Liver (tissue), 8 donors: ENCODE measurements at regions not wholly inside any gene's neighbourhood (a gene's known extent, or its start where the extent isn't known, plus 50 kb on each side); places are given as distances from the start of the nearest gene placed in this dataset.

Experiments used
- DNase-seq: peaks from one replicate; pipeline ENCODE4 v3.0.0-alpha.2; 2017; ENCODE audit warnings: low spot score
- H3K27ac ChIP-seq, 2 donors: one replicate each; pipeline ENCODE4 v1.7.0; 2013; ENCODE audit warnings: inconsistent platforms in 2 of 2, low read length in 2 of 2, control low read depth in 1 of 2, low read depth in 1 of 2, mild to moderate bottlenecking in 1 of 2
- H3K27me3 ChIP-seq, 4 donors: one replicate each; pipeline versions ENCODE4 v1.6.1 to v1.7.0; 2013; ENCODE audit warnings: low read length in 3 of 4, inconsistent platforms in 1 of 4, mild to moderate bottlenecking in 1 of 4, moderate library complexity in 1 of 4; ENCODE audit not compliant: control insufficient read depth in 4 of 4, insufficient read depth in 4 of 4
- H3K36me3 ChIP-seq, 4 donors: one replicate each; pipeline versions ENCODE4 v1.6.1 to v1.7.0; 2013; ENCODE audit warnings: low read length in 3 of 4, mild to moderate bottlenecking in 3 of 4, low read depth in 1 of 4, moderate library complexity in 1 of 4; ENCODE audit not compliant: control insufficient read depth in 4 of 4, insufficient read depth in 3 of 4
- H3K4me1 ChIP-seq, 4 donors: one replicate each; pipeline versions ENCODE4 v1.6.1 to v1.7.0; 2013; ENCODE audit warnings: low read length in 3 of 4, mild to moderate bottlenecking in 3 of 4, moderate library complexity in 1 of 4; ENCODE audit not compliant: control insufficient read depth in 4 of 4, insufficient read depth in 4 of 4
- H3K4me3 ChIP-seq, 3 donors: one replicate each; pipeline versions ENCODE4 v1.6.1 to v1.7.0; 2013; ENCODE audit warnings: low read length in 3 of 3, control low read depth in 1 of 3, low read depth in 1 of 3, mild to moderate bottlenecking in 1 of 3
- H3K9ac ChIP-seq, 2 donors: one replicate each; pipeline ENCODE4 v1.7.0; 2013; ENCODE audit warnings: low read length in 2 of 2, mild to moderate bottlenecking in 2 of 2, moderate library complexity in 2 of 2, control low read depth in 1 of 2, low read depth in 1 of 2
- H3K9me3 ChIP-seq, 4 donors: one replicate each; pipeline versions ENCODE4 v1.6.1 to v1.7.0; 2013; ENCODE audit warnings: low read length in 3 of 4; ENCODE audit not compliant: control insufficient read depth in 4 of 4
- EGR1 ChIP-seq, 2 donors: IDR thresholded peaks; 2 replicates each; pipeline ENCODE4 v1.6.1; 2016 to 2018; ENCODE audit warnings: antibody characterized with exemption in 2 of 2, low read depth in 2 of 2
- FOXA1 ChIP-seq: IDR thresholded peaks from 2 replicates; pipeline ENCODE4 v1.6.1; 2016; ENCODE audit warnings: antibody characterized with exemption
- FOXA2 ChIP-seq: IDR thresholded peaks from 2 replicates; pipeline ENCODE4 v1.6.1; 2016; ENCODE audit warnings: antibody characterized with exemption
- GABPA ChIP-seq, 2 donors: IDR thresholded peaks in 1 of 2; conservative IDR thresholded peaks in 1 of 2; 2 replicates each; pipeline ENCODE4 v1.6.1; 2016; ENCODE audit warnings: antibody characterized with exemption in 2 of 2, mild to moderate bottlenecking in 1 of 2, moderate library complexity in 1 of 2
- HNF4A ChIP-seq, 2 donors: conservative IDR thresholded peaks; 2 replicates each; pipeline ENCODE4 v1.6.1; 2016; ENCODE audit warnings: antibody characterized with exemption in 2 of 2, mild to moderate bottlenecking in 2 of 2
- HNF4G ChIP-seq: IDR thresholded peaks from 2 replicates; pipeline ENCODE4 v1.6.1; 2016; ENCODE audit warnings: antibody characterized with exemption
- JUND ChIP-seq, 2 donors: IDR thresholded peaks; 2 replicates each; pipeline ENCODE4 v1.6.1; 2016; ENCODE audit warnings: antibody characterized with exemption in 2 of 2
- NR2F2 ChIP-seq: IDR thresholded peaks from 2 replicates; pipeline ENCODE4 v1.6.1; 2016; ENCODE audit warnings: antibody characterized with exemption
- RAD21 ChIP-seq, 2 donors: IDR thresholded peaks; 2 replicates each; pipeline ENCODE4 v1.6.1; 2016; ENCODE audit warnings: antibody characterized with exemption in 2 of 2, mild to moderate bottlenecking in 2 of 2
- RXRA ChIP-seq, 2 donors: IDR thresholded peaks; 2 replicates each; pipeline ENCODE4 v1.6.1; 2017 to 2018; ENCODE audit warnings: antibody characterized with exemption in 2 of 2, mild to moderate bottlenecking in 1 of 2
- SP1 ChIP-seq: IDR thresholded peaks from 2 replicates; pipeline ENCODE4 v1.6.1; 2018; ENCODE audit warnings: antibody characterized with exemption, mild to moderate bottlenecking
- TAF1 ChIP-seq: conservative IDR thresholded peaks from 2 replicates; pipeline ENCODE4 v1.6.1; 2016; ENCODE audit warnings: antibody characterized with exemption, mild to moderate bottlenecking
- YY1 ChIP-seq: IDR thresholded peaks from 2 replicates; pipeline ENCODE4 v1.6.1; 2016; ENCODE audit warnings: antibody characterized with exemption, mild to moderate bottlenecking
- WGBS: extraction: QIAGEN DNeasy Blood & Tissue Kit; methylation state at CpG from one replicate; pipeline ENCODE4 v1.1.7; 2013; 5-methylcytosine and 5-hydroxymethylcytosine counted together
- TF ChIP-seq, protein P1 (sequence below): IDR thresholded peaks from 2 replicates; pipeline ENCODE4 v1.6.1; 2016; ENCODE audit warnings: antibody characterized with exemption
- TF ChIP-seq, protein P2 (sequence below): IDR thresholded peaks from 2 replicates; pipeline ENCODE4 v1.6.1; 2016; ENCODE audit warnings: antibody characterized with exemption
- TF ChIP-seq, protein P3 (sequence below): fragments of 150-350 bp; IDR thresholded peaks from 2 replicates; pipeline ENCODE4 v1.5.1; 2017; ENCODE audit warnings: improper control_type of control experiment, low read depth, low read length; ENCODE audit not compliant: missing input control
- TF ChIP-seq, protein P4 (sequence below): IDR thresholded peaks from 2 replicates; pipeline ENCODE4 v1.6.1; 2016; ENCODE audit warnings: antibody characterized with exemption, mild to moderate bottlenecking
- TF ChIP-seq, protein P5 (sequence below): IDR thresholded peaks from 2 replicates; pipeline ENCODE4 v1.6.1; 2016; ENCODE audit warnings: antibody characterized with exemption
- donor health status: healthy.
- donor health status: healthy.
- donor health status: healthy.
- donor health status: healthy.
- donor health status: healthy.

DNA sequence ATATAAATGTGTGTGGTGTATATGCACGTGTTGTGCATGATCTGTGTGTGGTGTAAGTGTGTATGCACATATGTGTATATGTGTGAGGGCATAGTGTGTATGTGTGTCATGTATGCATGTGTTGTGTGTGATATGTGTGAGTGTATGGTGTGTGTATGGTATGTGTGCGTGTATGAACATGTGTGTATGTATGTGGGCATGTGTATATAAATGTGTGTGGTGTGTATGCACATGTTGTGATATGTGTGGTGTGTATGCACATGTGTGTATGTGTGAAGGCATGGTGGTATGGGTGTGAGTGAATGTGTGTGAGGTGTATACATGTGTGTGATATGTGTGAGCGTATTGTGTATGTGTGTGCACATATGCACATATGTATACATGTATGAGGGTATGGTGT is 198.7 kb downstream of the RBFOX3 start:
- Histone ChIP-seq H3K4me3 (no peak overlapping the region), H3K36me3 (no peaks in the 10 kb centered on the region), H3K4me1 (no peaks in the 10 kb centered on the region), H3K9me3 (no peaks in the 10 kb centered on the region), H3K27me3 (peaks cover 0 to 15% (median 3%) of the 10 kb centered on the region in 4 donors), H3K27ac (no peak overlapping the region), H3K9ac (no peak overlapping the region)
- TF ChIP-seq RAD21 (IDR thresholded peaks at IDR 0.05) (no peak), JUND (IDR thresholded peaks at IDR 0.05) (no peak), TAF1 (no peak), EGR1 (IDR thresholded peaks at IDR 0.05; ENCODE audit: low read depth in 2 of 2) (no peak), YY1 (no peak), GABPA (IDR thresholded peaks at IDR 0.05 in 1 of 2, conservative IDR thresholded peaks at IDR 0.05 in 1 of 2) (no peak), HNF4G (no peak), RXRA (IDR thresholded peaks at IDR 0.05) (no peak), FOXA1 (no peak), NR2F2 (no peak), HNF4A (conservative IDR thresholded peaks at IDR 0.05) (no peak), SP1 (no peak), FOXA2 (no peak)
- TF ChIP-seq, protein P1, sequence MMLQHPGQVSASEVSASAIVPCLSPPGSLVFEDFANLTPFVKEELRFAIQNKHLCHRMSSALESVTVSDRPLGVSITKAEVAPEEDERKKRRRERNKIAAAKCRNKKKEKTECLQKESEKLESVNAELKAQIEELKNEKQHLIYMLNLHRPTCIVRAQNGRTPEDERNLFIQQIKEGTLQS, result no peak
- TF ChIP-seq, protein P2, sequence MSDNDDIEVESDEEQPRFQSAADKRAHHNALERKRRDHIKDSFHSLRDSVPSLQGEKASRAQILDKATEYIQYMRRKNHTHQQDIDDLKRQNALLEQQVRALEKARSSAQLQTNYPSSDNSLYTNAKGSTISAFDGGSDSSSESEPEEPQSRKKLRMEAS, result no peak
- TF ChIP-seq, protein P3, sequence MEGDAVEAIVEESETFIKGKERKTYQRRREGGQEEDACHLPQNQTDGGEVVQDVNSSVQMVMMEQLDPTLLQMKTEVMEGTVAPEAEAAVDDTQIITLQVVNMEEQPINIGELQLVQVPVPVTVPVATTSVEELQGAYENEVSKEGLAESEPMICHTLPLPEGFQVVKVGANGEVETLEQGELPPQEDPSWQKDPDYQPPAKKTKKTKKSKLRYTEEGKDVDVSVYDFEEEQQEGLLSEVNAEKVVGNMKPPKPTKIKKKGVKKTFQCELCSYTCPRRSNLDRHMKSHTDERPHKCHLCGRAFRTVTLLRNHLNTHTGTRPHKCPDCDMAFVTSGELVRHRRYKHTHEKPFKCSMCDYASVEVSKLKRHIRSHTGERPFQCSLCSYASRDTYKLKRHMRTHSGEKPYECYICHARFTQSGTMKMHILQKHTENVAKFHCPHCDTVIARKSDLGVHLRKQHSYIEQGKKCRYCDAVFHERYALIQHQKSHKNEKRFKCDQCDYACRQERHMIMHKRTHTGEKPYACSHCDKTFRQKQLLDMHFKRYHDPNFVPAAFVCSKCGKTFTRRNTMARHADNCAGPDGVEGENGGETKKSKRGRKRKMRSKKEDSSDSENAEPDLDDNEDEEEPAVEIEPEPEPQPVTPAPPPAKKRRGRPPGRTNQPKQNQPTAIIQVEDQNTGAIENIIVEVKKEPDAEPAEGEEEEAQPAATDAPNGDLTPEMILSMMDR, result no peak
- TF ChIP-seq, protein P4, sequence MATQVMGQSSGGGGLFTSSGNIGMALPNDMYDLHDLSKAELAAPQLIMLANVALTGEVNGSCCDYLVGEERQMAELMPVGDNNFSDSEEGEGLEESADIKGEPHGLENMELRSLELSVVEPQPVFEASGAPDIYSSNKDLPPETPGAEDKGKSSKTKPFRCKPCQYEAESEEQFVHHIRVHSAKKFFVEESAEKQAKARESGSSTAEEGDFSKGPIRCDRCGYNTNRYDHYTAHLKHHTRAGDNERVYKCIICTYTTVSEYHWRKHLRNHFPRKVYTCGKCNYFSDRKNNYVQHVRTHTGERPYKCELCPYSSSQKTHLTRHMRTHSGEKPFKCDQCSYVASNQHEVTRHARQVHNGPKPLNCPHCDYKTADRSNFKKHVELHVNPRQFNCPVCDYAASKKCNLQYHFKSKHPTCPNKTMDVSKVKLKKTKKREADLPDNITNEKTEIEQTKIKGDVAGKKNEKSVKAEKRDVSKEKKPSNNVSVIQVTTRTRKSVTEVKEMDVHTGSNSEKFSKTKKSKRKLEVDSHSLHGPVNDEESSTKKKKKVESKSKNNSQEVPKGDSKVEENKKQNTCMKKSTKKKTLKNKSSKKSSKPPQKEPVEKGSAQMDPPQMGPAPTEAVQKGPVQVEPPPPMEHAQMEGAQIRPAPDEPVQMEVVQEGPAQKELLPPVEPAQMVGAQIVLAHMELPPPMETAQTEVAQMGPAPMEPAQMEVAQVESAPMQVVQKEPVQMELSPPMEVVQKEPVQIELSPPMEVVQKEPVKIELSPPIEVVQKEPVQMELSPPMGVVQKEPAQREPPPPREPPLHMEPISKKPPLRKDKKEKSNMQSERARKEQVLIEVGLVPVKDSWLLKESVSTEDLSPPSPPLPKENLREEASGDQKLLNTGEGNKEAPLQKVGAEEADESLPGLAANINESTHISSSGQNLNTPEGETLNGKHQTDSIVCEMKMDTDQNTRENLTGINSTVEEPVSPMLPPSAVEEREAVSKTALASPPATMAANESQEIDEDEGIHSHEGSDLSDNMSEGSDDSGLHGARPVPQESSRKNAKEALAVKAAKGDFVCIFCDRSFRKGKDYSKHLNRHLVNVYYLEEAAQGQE, result no peak
- TF ChIP-seq, protein P5, sequence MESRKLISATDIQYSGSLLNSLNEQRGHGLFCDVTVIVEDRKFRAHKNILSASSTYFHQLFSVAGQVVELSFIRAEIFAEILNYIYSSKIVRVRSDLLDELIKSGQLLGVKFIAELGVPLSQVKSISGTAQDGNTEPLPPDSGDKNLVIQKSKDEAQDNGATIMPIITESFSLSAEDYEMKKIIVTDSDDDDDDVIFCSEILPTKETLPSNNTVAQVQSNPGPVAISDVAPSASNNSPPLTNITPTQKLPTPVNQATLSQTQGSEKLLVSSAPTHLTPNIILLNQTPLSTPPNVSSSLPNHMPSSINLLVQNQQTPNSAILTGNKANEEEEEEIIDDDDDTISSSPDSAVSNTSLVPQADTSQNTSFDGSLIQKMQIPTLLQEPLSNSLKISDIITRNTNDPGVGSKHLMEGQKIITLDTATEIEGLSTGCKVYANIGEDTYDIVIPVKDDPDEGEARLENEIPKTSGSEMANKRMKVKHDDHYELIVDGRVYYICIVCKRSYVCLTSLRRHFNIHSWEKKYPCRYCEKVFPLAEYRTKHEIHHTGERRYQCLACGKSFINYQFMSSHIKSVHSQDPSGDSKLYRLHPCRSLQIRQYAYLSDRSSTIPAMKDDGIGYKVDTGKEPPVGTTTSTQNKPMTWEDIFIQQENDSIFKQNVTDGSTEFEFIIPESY, result no peak
- DNase-seq, result no peak
- WGBS, result 82% methylated on average over 3 of the region's 3 CpGs
